CD4-positive, alpha-beta T cell (primary cell): ENCODE measurements at regions not wholly inside any gene's neighbourhood (a gene's known extent, or its start where the extent isn't known, plus 50 kb on each side); places are given as distances from the start of the nearest gene placed in this dataset.

ENCODE experiments used
- ATAC-seq: fragments of 200-7000 bp; cut with Tn5 transposase; one replicate; pipeline ENCODE4 v1.10.0; 2022; ENCODE audit warnings: mild to moderate bottlenecking; ENCODE audit not compliant: poor library complexity
- CTCF ChIA-PET: fragments of 350-600 bp; sonication (Branson Sonifier 250); formaldehyde crosslinking; loops from one replicate; lab custom pipeline; 2021; ENCODE audit warnings: antibody characterized with exemption, inconsistent platforms; lab: Charles Lee
- POLR2A ChIA-PET: fragments of 350-600 bp; sonication (Branson Sonifier 250); formaldehyde crosslinking; loops from one replicate; lab custom pipeline; 2021; ENCODE audit warnings: antibody characterized with exemption, inconsistent platforms; lab: Charles Lee
- DNase-seq, 14 experiments: peaks; one replicate each; pipeline ENCODE4 v3.0.0-alpha.2; 2013 to 2020; ENCODE audit warnings: mixed read lengths in 2 of 14
- H3K27ac ChIP-seq, 2 donors: one replicate each; pipeline versions ENCODE4 v1.5.1 to v1.7.0; 2013; ENCODE audit warnings: low read length in 2 of 2, low read depth in 1 of 2, mild to moderate bottlenecking in 1 of 2
- H3K27me3 ChIP-seq, 2 experiments: 1 replicate in 1 of 2; 2 replicates in 1 of 2; pipeline versions ENCODE4 v1.6.1 to v1.7.0; 2013; ENCODE audit warnings: low read length in 2 of 2, control low read depth in 1 of 2, mild to moderate bottlenecking in 1 of 2, moderate library complexity in 1 of 2; ENCODE audit not compliant: insufficient read depth in 2 of 2, control insufficient read depth in 1 of 2
- H3K36me3 ChIP-seq: one replicate; pipeline ENCODE4 v1.6.1; 2013; ENCODE audit warnings: low read length, control low read depth; ENCODE audit not compliant: insufficient read depth
- H3K4me1 ChIP-seq: one replicate; pipeline ENCODE4 v1.6.1; 2013; ENCODE audit warnings: low read length, control low read depth; ENCODE audit not compliant: insufficient read depth
- H3K4me3 ChIP-seq: one replicate; pipeline ENCODE4 v1.5.1; 2013; ENCODE audit warnings: mild to moderate bottlenecking, low read length, moderate library complexity
- H3K9me3 ChIP-seq, 2 experiments: 1 replicate in 1 of 2; 2 replicates in 1 of 2; pipeline versions ENCODE4 v1.6.1 to v1.7.0; 2013; ENCODE audit warnings: low read length in 2 of 2, mild to moderate bottlenecking in 2 of 2, control low read depth in 1 of 2, moderate library complexity in 1 of 2; ENCODE audit not compliant: control insufficient read depth in 1 of 2, insufficient read depth in 1 of 2
- H3K27ac Mint-ChIP-seq: one replicate; pipeline ENCODE4 v1.8.0; 2020; ENCODE audit warnings: mixed read lengths
- H3K27me3 Mint-ChIP-seq: one replicate; pipeline ENCODE4 v1.8.0; 2021; ENCODE audit warnings: mixed read lengths
- H3K36me3 Mint-ChIP-seq: one replicate; pipeline ENCODE4 v1.8.0; 2021; ENCODE audit warnings: low read depth, mixed read lengths
- H3K4me1 Mint-ChIP-seq: one replicate; pipeline ENCODE4 v1.8.0; 2021; ENCODE audit warnings: low read depth, mixed read lengths
- H3K4me3 Mint-ChIP-seq: one replicate; pipeline ENCODE4 v1.8.0; 2020; ENCODE audit warnings: mild to moderate bottlenecking, mixed read lengths
- H3K9me3 Mint-ChIP-seq: one replicate; pipeline ENCODE4 v1.8.0; 2020; ENCODE audit warnings: mixed read lengths
- intact Hi-C, 2 experiments: fragments of 100-400 bp; cut with DNase I in 1 of 2; cut with micrococcal nuclease in 1 of 2; formaldehyde crosslinking; loops; one replicate each; pipeline versions ENCODE4 v1.15.1 to v1.9.0; 2023 to 2025; cut with DNase I, micrococcal nuclease
- TF ChIP-seq, protein P1 (sequence below): fragments of 200-600 bp; IDR thresholded peaks from one replicate; pipeline ENCODE4 v1.8.0; 2022; ENCODE audit warnings: antibody characterized with exemption, mild to moderate bottlenecking

DNA sequence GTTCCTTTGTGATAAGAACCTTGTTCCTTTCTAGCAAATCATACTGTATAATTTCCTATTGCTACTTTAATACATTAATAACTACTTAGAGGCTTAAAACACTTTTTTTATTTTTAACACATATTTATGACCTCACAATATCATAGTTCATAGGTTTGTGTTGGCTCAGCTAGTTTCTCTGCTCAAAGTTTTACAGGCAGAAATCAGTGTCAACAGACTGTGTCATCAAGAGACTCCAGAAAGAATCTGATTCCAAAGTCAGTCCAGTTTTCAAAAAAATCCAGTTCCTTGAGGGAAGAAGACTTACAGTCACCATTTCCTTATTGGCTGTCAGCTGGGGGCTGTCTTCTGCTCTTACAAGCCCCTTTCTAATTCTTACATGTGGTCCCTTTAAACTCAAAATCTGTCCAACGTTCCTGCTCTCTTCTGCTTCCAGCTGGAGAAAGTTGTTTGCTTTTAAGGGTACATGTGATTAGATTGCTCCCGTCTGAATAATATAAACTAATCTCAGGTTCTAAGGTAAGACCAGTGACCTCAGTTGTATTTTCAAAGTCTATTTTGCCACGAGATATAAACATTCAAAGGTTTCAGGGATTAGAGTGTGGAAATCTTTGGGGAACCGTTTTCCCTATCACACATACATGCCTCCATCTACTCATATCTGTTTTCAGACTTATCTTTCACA is 267.3 kb upstream of the SLITRK5 start:
- H3K4me3 ChIP-seq, result no peak overlapping the region
- no peaks in the 10 kb centered on the region for H3K36me3 ChIP-seq
- no peak for ATAC-seq
- H3K27ac ChIP-seq, result no peak overlapping the region
- DNase-seq, result no peak
- Mint-ChIP-seq H3K9me3 (peaks cover 3% of the 10 kb centered on the region), H3K27me3 (no peaks in the 10 kb centered on the region), H3K4me1 (no peaks in the 10 kb centered on the region), H3K27ac (no peak overlapping the region), H3K36me3 (no peaks in the 10 kb centered on the region), H3K4me3 (no peak overlapping the region)
- H3K4me1 ChIP-seq, result no peaks in the 10 kb centered on the region
- ChIA-PET POLR2A (no interaction called here), CTCF (no interaction called here)
- peaks cover 0 to 4% of the 10 kb centered on the region in 2 experiments for H3K9me3 ChIP-seq
- TF ChIP-seq, protein P1, sequence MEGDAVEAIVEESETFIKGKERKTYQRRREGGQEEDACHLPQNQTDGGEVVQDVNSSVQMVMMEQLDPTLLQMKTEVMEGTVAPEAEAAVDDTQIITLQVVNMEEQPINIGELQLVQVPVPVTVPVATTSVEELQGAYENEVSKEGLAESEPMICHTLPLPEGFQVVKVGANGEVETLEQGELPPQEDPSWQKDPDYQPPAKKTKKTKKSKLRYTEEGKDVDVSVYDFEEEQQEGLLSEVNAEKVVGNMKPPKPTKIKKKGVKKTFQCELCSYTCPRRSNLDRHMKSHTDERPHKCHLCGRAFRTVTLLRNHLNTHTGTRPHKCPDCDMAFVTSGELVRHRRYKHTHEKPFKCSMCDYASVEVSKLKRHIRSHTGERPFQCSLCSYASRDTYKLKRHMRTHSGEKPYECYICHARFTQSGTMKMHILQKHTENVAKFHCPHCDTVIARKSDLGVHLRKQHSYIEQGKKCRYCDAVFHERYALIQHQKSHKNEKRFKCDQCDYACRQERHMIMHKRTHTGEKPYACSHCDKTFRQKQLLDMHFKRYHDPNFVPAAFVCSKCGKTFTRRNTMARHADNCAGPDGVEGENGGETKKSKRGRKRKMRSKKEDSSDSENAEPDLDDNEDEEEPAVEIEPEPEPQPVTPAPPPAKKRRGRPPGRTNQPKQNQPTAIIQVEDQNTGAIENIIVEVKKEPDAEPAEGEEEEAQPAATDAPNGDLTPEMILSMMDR, result no peak
- H3K27me3 ChIP-seq, result no peaks in the 10 kb centered on the region
- intact Hi-C loops, result no loop called here

DNA sequence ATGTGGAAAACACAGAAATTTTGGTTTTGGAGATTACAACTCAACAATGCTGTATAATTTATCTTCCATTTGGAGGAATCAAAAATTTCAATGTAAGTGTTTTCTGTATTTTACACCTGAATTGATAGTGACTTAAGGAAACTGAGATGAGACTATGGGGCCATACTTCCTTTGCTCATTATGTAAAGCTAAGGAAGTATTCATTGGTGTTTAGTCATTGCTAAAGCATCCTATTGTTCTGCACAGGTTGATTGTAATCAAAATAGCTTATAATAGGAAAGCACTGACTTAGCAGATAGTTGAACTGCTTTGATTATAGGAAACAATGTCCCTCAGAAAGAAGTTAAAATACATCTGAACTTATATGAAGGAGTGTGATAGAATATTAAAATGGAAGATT is 244.4 kb upstream of the SLITRK5 start:
- no peak overlapping the region for H3K4me3 Mint-ChIP-seq
- H3K4me1 Mint-ChIP-seq, result no peaks in the 10 kb centered on the region
- Histone ChIP-seq H3K36me3 (no peaks in the 10 kb centered on the region), H3K27me3 (no peaks in the 10 kb centered on the region), H3K4me1 (no peaks in the 10 kb centered on the region), H3K4me3 (no peak overlapping the region), H3K9me3 (no peaks in the 10 kb centered on the region), H3K27ac (no peak overlapping the region)
- POLR2A ChIA-PET, result no interaction called here
- no peak for DNase-seq
- TF ChIP-seq, protein P1, result no peak
- CTCF ChIA-PET, result interaction anchor here (1.3 kb wide), 1 partner anchor 33 kb away, joined by 4 read pairs; no protein-coding TSS in a partner anchor
- intact Hi-C loops, result no loop called here
- H3K27me3 Mint-ChIP-seq, result no peaks in the 10 kb centered on the region
- no peaks in the 10 kb centered on the region for H3K36me3 Mint-ChIP-seq
- no peak overlapping the region for H3K27ac Mint-ChIP-seq
- no peaks in the 10 kb centered on the region for H3K9me3 Mint-ChIP-seq
- no peak for ATAC-seq

DNA sequence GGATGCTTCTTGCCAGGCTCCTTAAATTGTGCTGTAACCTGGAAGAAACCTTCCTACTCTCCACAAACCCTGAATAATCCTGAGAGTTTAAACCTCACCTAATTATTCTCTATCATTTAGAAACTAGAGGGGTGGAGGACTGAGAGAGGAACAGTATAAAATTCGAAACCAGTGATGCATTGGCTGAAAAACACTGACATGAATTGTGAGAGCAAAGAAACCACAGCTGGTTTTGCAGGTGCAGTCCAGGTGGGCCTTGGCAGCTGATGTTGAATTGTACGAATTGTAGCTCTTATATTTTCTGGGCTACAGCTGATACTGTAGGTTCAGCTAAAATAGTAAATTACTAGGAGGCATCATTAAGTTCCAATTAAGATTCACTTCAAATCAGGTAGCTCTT is 227.0 kb upstream of the SLITRK5 start:
- H3K9me3 ChIP-seq, result peaks cover 0 to 4% of the 10 kb centered on the region in 2 experiments
- ATAC-seq, result no peak
- no peak overlapping the region for H3K27ac Mint-ChIP-seq
- H3K4me1 ChIP-seq, result no peaks in the 10 kb centered on the region
- H3K4me1 Mint-ChIP-seq, result no peaks in the 10 kb centered on the region
- POLR2A ChIA-PET, result interaction anchor here (0.7 kb wide), 1 partner anchor 19 kb away, joined by 3 read pairs; no protein-coding TSS in a partner anchor
- no peaks in the 10 kb centered on the region for H3K36me3 Mint-ChIP-seq
- no peak overlapping the region for H3K4me3 Mint-ChIP-seq
- intact Hi-C loops, result no loop called here
- DNase-seq, result no peak
- no peak overlapping the region for H3K4me3 ChIP-seq
- no peak overlapping the region for H3K27ac ChIP-seq
- no peaks in the 10 kb centered on the region for H3K27me3 ChIP-seq
- H3K9me3 Mint-ChIP-seq, result peaks cover 4% of the 10 kb centered on the region
- TF ChIP-seq, protein P1, result no peak
- no peaks in the 10 kb centered on the region for H3K36me3 ChIP-seq
- CTCF ChIA-PET, result no interaction called here
- H3K27me3 Mint-ChIP-seq, result no peaks in the 10 kb centered on the region
